Stimulated activated CD4-positive, alpha-beta T cell treated with anti-CD3 and anti-CD28 coated beads, Interleukin-2, amount 100 ng/mL, for 24 hours (primary cell): ENCODE measurements at regions not wholly inside any gene's neighbourhood (a gene's known extent, or its start where the extent isn't known, plus 50 kb on each side); places are given as distances from the start of the nearest gene placed in this dataset.
"Not testable (repeated sequence)": the region's sequence is repeated elsewhere in the genome, so short reads cannot be mapped to it uniquely, and the experiment has no call there.

Experiments used
- DNase-seq, 2 donors: peaks; one replicate each; pipeline ENCODE4 v3.0.0-alpha.2; 2020

DNA sequence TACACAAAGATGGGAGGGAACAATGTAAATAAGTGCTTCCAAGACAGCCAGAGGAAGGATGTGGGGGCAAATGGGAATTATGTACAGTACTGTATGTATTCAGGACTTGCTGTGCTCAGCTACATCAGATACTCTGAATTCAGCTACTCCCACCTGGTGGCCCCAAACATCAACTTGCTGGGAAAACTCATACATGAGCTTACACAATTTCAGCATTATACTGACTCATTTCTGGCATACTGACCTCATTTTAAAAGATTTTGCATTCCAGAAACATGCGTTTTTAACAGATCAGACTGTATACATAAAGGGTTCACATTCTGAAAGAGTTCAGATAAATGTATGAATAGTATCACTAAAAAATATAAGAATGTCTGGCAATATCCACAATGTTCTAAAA lies 59.7 kb downstream of the GPX5 start:
- no peak for DNase-seq

- no peak for DNase-seq
Measured at GRCh38 chr6:28586324-28586723, 60.6 kb downstream of the GPX5 start.

- peak; percentile 68 to 77 for DNase-seq
Measured at GRCh38 chr6:28586962-28587745, 61.5 kb downstream of the GPX5 start.

DNA sequence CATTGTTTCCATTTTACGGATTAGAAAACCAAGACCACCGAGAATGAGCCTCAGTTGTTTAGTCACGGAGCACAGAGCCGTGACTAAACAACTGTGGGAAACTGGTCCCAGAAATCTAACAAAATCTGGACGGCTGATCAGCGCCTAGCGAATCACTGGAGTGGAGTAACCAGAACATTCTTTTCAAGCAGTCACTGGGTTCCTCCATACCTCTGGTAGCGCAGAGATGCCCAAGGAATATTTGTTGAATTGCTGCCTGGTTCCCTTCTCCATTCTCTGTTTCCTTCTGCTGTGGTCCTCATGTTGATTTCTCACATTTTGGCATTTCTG lies 62.0 kb downstream of the GPX5 start:
- DNase-seq, result no peak

GRCh38 chr6:28588666-28589065 lies 63.0 kb downstream of the GPX5 start:
- no peak for DNase-seq

DNA sequence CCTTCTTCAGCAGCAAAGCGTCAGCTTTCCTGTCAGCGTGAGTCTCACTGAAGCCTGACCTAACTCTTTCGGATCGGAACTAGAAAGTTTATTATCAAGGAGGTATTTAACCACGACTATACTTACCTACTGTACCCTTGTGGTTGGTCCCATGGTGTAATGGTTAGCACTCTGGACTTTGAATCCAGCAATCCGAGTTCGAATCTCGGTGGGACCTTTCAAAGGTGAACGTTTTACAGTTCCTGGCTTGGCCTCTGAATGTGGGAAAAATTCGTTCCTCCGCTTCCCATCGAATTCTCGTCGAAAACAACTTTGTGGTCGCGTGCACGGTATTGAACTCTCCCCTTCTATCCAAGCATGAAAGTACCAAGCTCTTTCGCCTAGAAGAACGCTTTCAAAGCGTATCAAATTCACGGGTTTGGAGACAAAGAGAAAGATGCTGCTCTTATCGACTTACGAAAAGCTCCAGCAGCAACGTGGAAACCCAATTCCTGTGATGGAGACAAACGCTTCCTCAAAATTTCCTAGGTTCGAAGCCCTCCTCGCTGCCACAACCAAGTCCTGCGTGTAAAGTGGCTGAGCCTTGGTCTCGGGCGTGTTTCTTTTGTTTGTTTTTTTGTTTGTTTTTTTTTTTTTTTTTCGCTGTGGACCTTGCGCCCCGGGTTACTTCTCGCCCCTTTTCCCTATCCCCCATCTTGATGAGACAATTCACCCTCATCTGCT lies 63.7 kb downstream of the GPX5 start:
- peak; percentile 47 to 62 for DNase-seq

GRCh38 chr6:28589957-28590349 lies 64.3 kb downstream of the GPX5 start:
- no peak for DNase-seq

DNA sequence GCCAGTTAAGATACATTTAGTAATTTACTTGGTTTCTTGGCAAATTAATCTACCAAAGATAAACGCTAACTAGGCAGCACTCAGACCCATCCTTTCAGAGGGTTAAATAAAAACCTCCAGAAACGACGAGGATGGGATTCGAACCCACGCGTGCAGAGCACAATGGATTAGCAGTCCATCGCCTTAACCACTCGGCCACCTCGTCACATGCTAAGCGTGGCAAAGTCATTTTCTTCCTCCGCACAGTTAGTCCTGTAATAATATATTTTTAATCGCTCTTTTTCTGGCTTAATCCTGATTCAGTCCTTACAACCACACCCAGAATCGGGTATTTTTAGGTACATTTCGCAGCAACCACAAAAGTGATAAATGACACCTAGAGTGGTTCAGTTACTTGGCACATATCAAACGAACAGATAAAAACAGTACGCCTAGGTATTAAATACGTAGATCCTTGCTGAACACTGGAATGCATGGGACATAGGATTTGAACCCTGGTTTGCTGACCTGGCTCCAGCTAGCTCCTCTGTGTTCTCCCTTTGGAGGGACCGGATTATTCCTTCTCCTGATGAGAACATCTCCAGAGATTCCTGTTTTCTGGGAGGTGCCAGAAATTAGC lies 71.6 kb downstream of the GPX5 start:
- peak; percentile 27 to 75 for DNase-seq

DNA sequence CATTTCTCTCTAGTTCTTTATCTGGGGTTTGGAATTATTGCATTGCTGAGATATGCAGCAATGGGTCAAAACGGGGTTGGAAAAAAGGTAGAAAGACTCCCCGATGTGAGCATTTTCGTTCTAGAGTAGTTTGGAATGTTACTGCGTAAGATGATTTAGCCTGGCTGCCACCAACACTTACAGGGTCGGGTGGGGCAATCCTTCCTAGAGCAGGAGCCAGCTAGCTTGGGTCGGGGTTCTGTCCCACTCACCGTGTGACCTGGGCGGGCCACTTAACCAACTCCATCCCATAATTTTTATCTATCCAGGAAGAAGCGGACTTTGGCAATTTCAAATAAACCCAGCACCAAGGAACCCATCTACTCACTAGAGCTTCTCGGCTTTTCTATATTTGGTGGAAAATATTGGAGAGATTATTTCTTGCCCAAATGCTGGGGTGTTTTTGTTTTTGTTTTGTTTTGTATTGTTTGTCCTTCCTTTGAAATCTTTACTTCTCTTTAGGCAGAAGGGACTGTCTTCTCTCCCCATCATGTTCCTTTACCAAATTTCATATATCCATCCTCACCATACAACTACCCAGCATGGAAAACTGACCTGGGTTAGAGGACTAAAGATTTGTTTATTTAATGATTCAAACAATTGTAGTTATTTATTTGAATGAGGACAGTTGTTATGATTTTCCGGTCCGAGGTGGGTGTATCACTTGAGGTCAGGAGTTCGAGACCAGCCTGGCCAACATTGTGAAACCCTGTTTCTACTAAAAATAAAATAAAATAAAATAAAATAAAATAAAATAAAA lies 72.4 kb downstream of the GPX5 start:
- DNase-seq, result no peak

DNA sequence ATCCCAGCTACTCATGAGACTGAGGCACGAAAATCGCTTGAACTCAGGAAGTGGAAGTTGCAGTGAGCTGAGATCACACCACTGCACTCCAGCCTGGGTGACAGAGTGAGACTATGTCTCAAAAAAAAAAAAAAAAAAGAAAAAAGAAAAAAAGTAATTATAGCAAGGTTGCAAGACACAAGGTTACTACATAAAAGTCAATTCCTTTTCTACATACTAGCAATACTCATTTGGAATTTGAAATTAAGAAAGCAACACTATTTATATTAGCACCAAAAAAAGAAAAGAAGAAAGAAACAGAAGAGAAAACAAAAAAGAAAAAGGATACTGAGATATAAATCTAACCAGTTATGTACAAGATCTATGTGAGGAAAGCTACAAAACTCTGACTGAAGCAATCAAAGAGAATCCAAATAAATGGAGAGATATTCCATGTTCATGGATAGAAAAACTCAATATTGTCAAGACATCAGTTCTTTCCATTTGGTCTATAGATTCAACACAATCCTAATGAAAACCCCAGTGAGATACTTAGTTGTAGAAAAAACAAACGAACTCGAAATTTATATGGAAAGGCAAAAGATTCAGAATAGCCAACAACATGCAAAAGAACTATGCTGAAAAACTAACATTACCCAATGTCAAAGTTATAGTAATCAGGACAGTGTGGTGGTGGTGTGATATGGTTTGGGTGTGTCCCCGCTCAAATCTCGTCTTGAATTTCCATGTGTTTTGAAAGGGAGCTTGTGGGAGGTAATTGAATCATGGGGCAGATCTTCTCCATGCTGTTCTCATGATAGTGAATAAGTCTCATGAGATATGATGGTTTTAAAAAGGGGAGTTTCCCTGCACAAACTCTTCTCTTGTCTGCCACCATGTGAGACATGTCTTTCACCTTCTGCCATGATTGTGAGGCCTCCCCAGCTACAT lies 73.3 kb downstream of the GPX5 start:
- no peak for DNase-seq

GRCh38 chr6:28600245-28600644 lies 74.6 kb downstream of the GPX5 start:
- no peak for DNase-seq

DNA sequence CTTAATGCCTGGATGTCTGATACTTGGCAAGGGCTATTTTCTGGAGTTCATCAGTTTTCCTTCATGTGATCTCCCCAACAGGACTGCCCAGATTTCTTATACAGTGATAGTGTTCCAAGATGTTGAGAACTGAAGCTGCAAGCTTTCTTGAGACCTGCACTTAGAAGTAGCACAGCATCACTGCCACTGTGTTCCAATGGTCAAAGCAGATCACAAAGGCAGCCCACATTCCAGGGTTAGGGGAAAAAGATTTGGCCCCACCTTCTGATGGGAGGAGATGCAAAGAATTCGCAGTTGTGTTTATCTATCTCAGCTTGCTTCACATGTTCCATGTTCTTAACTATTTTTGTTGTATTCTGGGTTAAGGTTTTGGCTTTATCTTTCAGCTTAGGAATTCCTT lies 78.2 kb downstream of the GPX5 start:
- no peak for DNase-seq

DNA sequence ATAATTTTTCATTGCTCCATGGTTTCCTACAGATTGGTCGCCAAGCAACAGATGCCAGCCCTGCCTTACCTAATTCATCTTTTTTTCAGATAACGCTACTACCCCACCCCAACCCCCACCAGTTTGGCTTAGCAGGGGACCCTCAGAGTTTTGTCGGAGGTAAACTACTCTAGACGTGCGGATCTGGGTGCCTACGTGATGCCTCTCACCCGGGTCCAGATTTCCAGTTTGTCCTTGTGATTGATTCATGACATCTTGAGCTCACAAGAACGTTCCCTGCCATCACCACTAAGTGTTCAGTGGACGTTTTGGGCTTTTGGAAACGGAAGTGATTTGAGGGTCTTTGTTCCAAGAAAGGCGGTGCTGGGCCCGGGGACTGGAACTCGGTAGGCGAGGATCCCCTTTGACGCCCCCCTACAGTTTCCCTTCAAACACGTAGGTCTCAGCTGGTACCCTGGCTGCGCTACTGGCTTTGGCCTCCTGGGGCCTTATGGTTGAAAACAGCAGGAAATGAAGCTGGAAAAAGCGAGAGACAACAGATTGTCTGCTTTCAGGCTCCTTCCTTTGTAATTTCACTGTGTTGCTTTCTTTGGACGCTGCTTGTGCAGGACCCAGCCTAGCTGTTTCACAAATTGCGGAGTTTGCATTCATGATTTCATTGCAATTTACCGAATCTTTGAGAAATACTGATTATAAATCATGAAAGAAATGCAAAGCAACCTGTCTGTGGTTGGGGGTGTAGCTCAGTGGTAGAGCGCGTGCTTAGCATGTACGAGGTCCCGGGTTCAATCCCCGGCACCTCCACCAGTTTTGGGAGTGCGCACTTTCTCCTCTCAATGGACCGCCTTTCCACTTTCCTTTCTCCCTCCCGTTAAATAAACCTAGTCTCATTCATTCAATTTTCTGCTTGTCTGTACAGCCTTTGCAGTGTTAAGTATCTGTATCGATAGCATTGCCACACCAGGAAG lies 81.0 kb downstream of the GPX5 start:
- DNase-seq, result peak; percentile 47 to 72

GRCh38 chr6:28607990-28608389 lies 82.3 kb downstream of the GPX5 start:
- no peak for DNase-seq

DNA sequence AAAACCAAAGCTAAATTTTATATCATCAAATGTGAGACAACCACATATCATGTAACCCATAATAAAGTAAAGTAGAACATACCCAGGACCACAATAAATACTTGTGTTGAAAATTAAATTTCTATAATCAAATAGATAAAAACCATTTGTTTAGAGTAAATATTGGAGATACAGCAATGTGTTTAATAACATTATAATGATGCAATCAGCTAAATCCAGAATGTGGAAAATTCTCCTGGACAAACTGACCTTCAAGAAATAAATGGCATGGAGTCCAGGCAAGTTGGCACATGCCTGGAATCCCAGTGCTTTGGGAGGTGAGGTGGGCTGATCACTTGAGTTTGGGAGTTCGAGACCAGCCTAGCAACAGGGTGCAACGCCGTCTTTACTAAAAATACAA lies 84.0 kb downstream of the GPX5 start:
- no peak for DNase-seq

DNA sequence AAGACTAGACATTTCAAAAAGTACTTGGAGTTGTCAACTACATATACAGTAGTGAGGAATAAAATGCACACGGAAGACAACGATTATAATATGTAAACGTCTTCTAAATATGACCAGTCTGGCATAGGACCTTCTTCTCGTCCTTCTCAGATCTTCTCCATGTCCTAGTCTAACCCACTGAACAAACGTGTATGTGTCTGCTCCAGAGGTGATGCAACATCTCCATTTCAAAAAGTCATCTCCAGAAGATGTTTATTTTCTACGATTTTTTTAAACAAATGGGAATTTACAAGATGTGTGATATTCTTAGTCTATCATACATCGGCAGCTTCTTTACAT lies 89.9 kb downstream of the GPX5 start:
- DNase-seq, result no peak

GRCh38 chr6:28615955-28616747 lies 90.5 kb downstream of the GPX5 start:
- no peak for DNase-seq

DNA sequence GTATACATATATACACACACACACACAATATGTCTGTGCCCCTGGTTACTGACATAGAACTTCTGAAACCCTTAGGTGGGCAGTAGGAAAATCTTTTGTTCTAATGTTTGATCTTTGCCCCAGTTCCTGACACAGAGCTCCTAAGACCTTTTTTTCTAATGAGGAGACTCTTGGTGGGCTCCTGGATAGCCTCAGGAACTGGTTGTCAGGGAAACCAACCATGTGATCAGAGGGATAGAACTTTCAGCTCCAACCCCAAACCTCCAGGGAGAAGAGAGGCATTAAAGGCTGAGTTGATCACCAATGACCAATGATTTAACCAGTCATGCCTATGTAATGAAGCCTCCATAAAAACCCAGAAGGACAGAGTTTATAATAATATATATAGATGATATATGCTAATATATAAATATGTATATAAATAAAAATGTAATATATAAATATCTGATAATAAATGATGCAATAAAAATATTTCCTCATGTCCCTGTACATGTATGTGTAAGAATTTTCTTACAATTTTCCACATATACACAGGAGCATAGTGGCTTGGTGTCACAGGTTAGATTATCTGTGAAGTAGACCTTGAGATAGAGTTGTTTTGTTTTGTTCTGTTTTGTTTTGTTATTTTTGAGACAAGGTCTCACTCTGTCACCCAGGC lies 93.3 kb downstream of the GPX5 start:
- DNase-seq, result no peak

GRCh38 chr6:28621268-28621667 lies 95.6 kb downstream of the GPX5 start:
- not testable (repeated sequence) for DNase-seq

- DNase-seq, result not testable (repeated sequence)
Measured at GRCh38 chr6:28623242-28623641, 97.6 kb downstream of the GPX5 start.
